Left lobe of liver (tissue), 2 donors: ENCODE measurements at regions not wholly inside any gene's neighbourhood (a gene's known extent, or its start where the extent isn't known, plus 50 kb on each side); places are given as distances from the start of the nearest gene placed in this dataset.
"Not testable (repeated sequence)": the region's sequence is repeated elsewhere in the genome, so short reads cannot be mapped to it uniquely, and the experiment has no call there.

Source experiments
- ATAC-seq: fragments of 200-7000 bp; cut with Tn5 transposase; one replicate; pipeline ENCODE4 v1.9.1; 2020; ENCODE audit warnings: mild to moderate bottlenecking, moderate library complexity
- DNase-seq: peaks from one replicate; pipeline ENCODE4 v3.0.0-alpha.2; 2020; ENCODE audit warnings: low spot score
- donor health status: DM: no; HTN: no; CAD: no; lungs with moderate emphysema.
- donor health status: DM: no; HTN: yes; CAD: no.

GRCh38 chr11:106276859-106277436 lies 199.5 kb downstream of the AASDHPPT start:
- no peak for ATAC-seq
- DNase-seq: no peak

GRCh38 chr11:106277484-106277883 lies 200.0 kb downstream of the AASDHPPT start:
- DNase-seq (no peak), ATAC-seq (no peak)

- DNase-seq: no peak
- ATAC-seq: no peak
Measured at GRCh38 chr11:106278391-106278790, 200.9 kb downstream of the AASDHPPT start.

DNA sequence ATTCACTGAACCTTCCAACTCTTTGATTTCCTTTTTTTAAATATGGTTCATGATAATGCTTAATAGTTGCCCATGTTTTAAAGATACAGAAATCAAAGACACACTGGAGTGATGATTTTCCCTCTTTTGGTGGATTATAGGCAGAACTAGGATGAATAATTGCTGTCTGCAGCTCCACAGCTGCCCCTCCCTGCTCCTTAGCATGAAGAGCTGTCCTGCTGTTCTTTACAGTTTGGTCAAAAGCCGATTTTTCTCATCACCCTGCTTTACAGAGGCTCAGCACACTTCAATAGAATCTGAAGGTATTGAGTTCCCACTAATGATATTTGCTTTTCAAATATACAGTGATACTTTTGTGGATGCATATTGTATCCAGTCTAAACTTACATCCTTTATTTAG lies 202.6 kb downstream of the AASDHPPT start:
- DNase-seq (no peak), ATAC-seq (no peak)

GRCh38 chr11:106281455-106282173 lies 204.2 kb downstream of the AASDHPPT start:
- DNase-seq (no peak), ATAC-seq (no peak)

DNA sequence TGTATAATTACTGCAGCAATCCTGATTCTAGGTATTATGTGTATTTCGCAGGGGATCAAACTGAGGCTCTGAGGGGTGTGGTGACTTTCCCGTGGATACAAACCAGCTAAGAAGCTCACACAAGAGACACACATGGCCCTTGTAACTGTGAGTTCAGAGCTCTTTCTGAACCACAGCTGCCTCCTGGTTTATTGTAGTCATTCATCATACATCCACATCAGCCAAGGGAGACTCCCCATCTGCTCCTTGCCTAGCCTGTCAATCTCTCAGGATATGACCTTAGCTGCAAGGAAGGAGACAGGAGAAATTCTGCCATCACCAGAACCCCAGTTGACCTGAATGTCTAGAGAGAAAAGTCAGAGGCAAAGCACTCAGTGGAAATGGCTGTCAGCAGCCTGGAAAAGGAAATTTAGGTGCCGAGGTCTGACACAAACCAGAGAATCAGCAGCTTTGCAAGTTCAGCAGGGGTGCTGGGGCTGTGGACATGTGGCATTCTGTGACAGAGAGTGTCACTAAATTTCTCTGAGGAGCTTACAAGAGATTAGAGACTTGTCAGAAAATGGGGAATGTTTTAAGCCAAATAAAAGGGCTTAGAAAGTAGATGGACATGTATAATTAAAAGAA lies 209.5 kb downstream of the AASDHPPT start:
- no peak for ATAC-seq
- no peak for DNase-seq

GRCh38 chr11:106288057-106288456 lies 210.6 kb downstream of the AASDHPPT start:
- no peak for ATAC-seq

GRCh38 chr11:106288822-106289387 lies 211.4 kb downstream of the AASDHPPT start:
- ATAC-seq (no peak), DNase-seq (no peak)

More at GRCh38 chr11:106288057-106288456, 210.6 kb downstream of the AASDHPPT start:
- no peak for DNase-seq

DNA sequence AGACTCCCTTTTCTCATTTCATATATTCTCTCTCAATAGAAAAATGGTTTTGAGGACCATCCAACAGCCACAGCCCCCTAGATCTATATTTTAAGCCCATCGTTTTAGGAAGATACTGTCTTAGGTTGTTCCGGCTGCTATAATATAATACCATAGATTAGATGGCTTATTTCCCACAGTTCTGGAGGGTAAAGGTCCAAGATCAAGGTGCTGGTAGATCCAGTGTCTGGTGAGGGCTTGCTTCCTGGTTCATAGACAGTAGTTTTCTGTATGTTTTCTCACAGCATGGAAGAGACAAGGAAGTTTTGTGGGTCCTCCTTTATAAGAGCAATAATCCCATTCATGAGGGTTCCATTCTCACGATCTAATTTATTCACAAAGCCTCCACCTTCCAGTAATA lies 215.1 kb downstream of the AASDHPPT start:
- no peak for DNase-seq
- ATAC-seq: no peak

GRCh38 chr11:106295974-106296373 lies 218.5 kb downstream of the AASDHPPT start:
- DNase-seq (no peak), ATAC-seq (no peak)

DNA sequence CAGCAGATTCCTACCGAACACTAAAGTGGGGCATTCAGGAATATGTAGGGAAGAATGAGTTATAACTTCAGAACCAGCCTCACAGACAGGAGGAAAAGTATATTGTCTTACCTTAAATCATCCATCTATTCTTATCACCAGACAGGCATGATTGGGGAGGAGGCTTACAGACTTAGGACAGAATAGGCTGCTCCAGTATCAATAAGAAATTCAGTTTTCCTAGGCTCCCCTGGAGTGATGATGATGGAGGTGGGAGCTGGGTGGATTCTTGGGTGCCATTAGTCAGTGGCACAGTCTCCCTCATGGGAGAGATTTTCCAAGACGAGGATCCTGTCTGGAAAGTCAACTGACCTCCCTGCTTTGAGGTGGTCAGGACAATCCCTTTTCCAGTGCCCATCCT lies 225.0 kb downstream of the AASDHPPT start:
- ATAC-seq (no peak), DNase-seq (no peak)

DNA sequence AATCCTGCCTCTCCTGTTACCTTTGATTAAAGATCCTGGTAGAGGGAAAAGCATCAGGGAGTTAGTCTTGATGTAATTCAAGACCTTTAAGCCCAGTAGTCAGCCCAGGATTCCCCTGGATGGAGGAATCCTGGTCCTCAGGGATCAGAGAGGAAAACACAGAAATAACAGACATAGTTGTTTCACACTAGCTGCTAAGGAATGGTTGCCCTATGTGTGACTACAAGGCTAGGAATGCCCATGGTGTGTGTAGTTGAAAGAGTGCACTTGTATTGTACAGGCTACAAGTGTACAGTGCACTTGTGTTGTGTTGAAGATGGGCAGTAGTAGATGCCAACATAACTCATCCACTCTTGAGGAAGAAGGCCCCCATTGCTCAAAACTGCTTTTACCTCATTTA lies 226.8 kb downstream of the AASDHPPT start:
- DNase-seq (no peak), ATAC-seq (no peak)

DNA sequence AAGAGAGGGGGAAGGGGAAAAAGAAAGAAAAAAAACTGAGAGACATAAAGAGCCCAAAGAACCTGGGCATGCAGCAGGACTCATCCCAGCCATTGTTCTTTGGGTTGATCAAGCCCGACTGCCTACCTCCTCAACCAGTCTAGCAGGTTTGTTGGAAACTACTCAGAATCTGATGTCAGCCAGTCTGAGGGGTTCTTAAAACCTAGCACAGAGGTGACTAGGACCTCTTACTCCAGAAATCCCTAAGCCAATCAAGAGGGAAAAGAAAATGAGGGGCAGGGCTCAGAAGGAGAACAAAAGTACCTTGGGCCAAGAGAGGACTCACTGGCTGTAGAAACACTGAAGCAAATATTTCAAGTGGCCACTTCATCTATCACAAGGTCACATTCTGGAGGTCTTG lies 228.0 kb downstream of the AASDHPPT start:
- DNase-seq (no peak), ATAC-seq (no peak)

- ATAC-seq (no peak), DNase-seq (no peak)
Measured at GRCh38 chr11:106306942-106307341, 229.5 kb downstream of the AASDHPPT start.

GRCh38 chr11:106309070-106309684 lies 231.7 kb downstream of the AASDHPPT start:
- ATAC-seq: no peak
- DNase-seq: no peak

DNA sequence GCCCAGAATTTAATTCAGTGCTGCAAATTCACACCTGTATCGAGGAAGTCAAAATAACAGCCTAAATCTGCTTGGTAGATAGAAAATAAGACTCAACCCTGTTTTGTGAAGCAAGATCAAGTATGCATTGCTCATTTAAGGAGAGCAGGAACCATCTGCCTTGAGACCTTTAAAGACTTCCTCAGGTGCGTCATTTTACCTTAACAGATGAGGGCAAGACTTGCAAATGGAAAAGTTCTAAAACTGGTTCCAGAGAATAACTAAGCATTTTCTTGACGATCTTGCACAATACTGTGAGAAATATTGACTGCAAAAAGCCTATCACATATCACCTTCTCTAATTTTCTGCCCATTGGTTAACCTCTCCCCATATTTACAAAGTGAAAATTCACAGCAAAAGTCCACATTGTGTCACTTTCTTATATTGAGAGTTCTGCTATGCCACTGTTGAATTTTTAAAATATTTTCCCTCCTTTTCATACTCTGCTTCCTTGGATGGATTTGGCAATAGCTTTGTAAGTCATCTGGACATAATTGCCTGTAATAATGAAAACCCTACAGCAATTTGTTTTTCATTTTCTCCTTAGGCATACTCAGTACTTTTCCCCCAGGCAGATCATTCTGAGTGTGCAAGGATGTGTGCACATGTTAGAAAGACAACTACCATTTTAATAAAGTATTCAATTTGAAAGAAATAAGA lies 234.2 kb downstream of the AASDHPPT start:
- no peak for ATAC-seq
- DNase-seq: no peak

GRCh38 chr11:106317208-106317773 lies 239.8 kb downstream of the AASDHPPT start:
- ATAC-seq, DNase-seq: not testable (repeated sequence)

GRCh38 chr11:106321601-106322000 lies 244.1 kb downstream of the AASDHPPT start:
- DNase-seq: no peak
- ATAC-seq: no peak

GRCh38 chr11:106322106-106322505 lies 244.6 kb downstream of the AASDHPPT start:
- no peak for DNase-seq
- no peak for ATAC-seq

- no peak for DNase-seq
- ATAC-seq: no peak
Measured at GRCh38 chr11:106326087-106326486, 248.6 kb downstream of the AASDHPPT start.

DNA sequence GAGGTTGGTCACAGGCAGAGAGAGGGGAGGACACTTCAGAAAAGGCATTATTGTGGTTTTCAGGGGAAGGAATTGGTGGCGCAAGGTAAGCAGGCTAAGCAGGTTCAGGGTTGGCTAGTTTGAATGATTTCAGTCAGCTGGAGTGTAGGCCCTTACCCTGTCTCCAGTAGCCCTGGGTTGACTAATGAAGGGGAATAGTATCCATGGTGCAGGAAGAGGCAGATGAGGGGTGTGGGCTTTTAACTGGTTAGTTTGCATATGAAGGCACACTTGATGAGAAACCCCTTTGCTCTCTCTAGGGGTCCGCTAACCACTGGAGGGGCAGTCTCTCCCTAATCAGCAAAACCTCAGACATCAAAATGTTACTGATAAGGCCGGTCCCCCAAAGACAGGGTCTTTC lies 249.7 kb downstream of the AASDHPPT start:
- no peak for DNase-seq
- no peak for ATAC-seq
